ENCODE measurements at regions not wholly inside any gene's neighbourhood (a gene's known extent, or its start where the extent isn't known, plus 50 kb on each side); places are given as distances from the start of the nearest gene placed in this dataset.
"Not testable (repeated sequence)": the region's sequence is repeated elsewhere in the genome, so short reads cannot be mapped to it uniquely, and the experiment has no call there.

- not testable (repeated sequence) for TF ChIP-seq SP1 (IDR thresholded peaks at IDR 0.05); BHLHE40 (IDR thresholded peaks at IDR 0.05; ENCODE audit: borderline replicate concordance); L3MBTL2 (conservative IDR thresholded peaks at IDR 0.05); ELF4 (IDR thresholded peaks at IDR 0.05); SUZ12 (IDR thresholded peaks at IDR 0.05)
Measured at GRCh38 chr21:38120679-38120983, 136.2 kb upstream of the KCNJ15 start.
